ENCODE measurements at regions not wholly inside any gene's neighbourhood (a gene's known extent, or its start where the extent isn't known, plus 50 kb on each side); places are given as distances from the start of the nearest gene placed in this dataset.

GRCh38 chr2:150617351-150617978 is 130.0 kb upstream of the RND3 start:
- no peak overlapping the region for H3K27ac ChIP-seq (ENCODE audit: low read depth in 1 of 2, low read length in 1 of 2)
- no peaks in the 10 kb centered on the region for H3K4me1 ChIP-seq (ENCODE audit: control insufficient read depth in 2 of 2, insufficient read depth in 2 of 2, low read length in 2 of 2)
- H3K36me3 ChIP-seq (ENCODE audit: control insufficient read depth in 2 of 2, insufficient read depth in 2 of 2, low read length in 1 of 2), result no peaks in the 10 kb centered on the region
- WGBS, result 94% methylated on average over 6 of the region's 6 CpGs
- H3K27me3 ChIP-seq (ENCODE audit: control insufficient read depth in 2 of 2, insufficient read depth in 1 of 2, low read length in 1 of 2), result no peaks in the 10 kb centered on the region
- DNase-seq (ENCODE audit: low read depth in 6 of 9, low spot score in 9 of 9), result no peak
- H3K4me3 ChIP-seq (ENCODE audit: low read length in 2 of 2), result no peak overlapping the region
- H3K9me3 ChIP-seq (ENCODE audit: control insufficient read depth in 2 of 2, insufficient read depth in 1 of 2, low read length in 1 of 2), result no peaks in the 10 kb centered on the region

DNA sequence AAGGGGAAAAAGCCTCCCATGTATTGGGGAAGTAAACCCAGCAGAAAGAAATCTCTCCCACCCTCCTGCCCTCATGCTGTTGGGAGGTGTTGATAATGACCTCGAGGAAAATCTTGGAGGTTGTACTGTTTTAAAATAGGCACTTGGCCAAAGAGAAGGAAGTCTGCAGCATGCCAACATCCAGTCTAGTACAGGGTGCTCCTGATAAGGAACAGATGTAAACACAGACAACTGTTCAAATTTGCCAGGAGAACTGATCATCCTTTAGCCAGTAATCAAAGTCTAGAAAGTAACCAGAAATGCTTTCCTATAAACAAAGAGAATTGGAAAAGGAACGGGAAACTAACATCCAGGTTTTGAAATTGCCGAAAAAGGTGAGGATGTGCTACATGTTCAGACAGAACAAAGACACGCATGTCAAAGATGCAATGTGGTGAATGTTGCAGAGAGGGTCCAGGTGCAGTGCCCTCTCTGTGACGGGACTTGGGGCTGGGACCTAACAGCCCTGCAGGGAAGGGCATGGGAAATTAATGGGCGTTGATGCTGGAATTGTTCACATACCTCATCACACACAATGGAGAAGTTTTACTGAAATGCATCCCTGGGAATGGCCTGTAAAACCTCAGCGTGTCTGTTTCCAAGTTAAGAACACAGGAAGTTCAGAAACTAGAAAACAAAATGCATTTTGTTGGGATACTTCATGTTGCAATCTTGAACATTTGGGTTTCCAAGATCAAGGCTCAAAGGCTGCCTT is 125.7 kb upstream of the RND3 start:
- H3K27me3 ChIP-seq (ENCODE audit: control insufficient read depth in 2 of 2, insufficient read depth in 1 of 2, low read length in 1 of 2), result no peaks in the 10 kb centered on the region
- no peak overlapping the region for H3K27ac ChIP-seq (ENCODE audit: low read depth in 1 of 2, low read length in 1 of 2)
- no peaks in the 10 kb centered on the region for H3K36me3 ChIP-seq (ENCODE audit: control insufficient read depth in 2 of 2, insufficient read depth in 2 of 2, low read length in 1 of 2)
- no peaks in the 10 kb centered on the region for H3K4me1 ChIP-seq (ENCODE audit: control insufficient read depth in 2 of 2, insufficient read depth in 2 of 2, low read length in 2 of 2)
- 72% methylated on average over 7 of the region's 7 CpGs for WGBS
- DNase-seq (ENCODE audit: low read depth in 6 of 9, low spot score in 9 of 9), result no peak
- H3K9me3 ChIP-seq (ENCODE audit: control insufficient read depth in 2 of 2, insufficient read depth in 1 of 2, low read length in 1 of 2), result no peaks in the 10 kb centered on the region
- H3K4me3 ChIP-seq (ENCODE audit: low read length in 2 of 2), result no peak overlapping the region

- DNase-seq (ENCODE audit: low read depth in 6 of 9, low spot score in 9 of 9), result no peak
- 84% methylated on average over 6 of the region's 6 CpGs for WGBS
Measured at GRCh38 chr2:150610670-150611279, 123.3 kb upstream of the RND3 start.

GRCh38 chr2:150609831-150610582 is 122.5 kb upstream of the RND3 start:
- DNase-seq (ENCODE audit: low read depth in 6 of 9, low spot score in 9 of 9), result no peak
- Histone ChIP-seq H3K36me3 (ENCODE audit: control insufficient read depth in 2 of 2, insufficient read depth in 2 of 2, low read length in 1 of 2) (no peaks in the 10 kb centered on the region), H3K4me1 (ENCODE audit: control insufficient read depth in 2 of 2, insufficient read depth in 2 of 2, low read length in 2 of 2) (no peaks in the 10 kb centered on the region), H3K27me3 (ENCODE audit: control insufficient read depth in 2 of 2, insufficient read depth in 1 of 2, low read length in 1 of 2) (no peaks in the 10 kb centered on the region), H3K9me3 (ENCODE audit: control insufficient read depth in 2 of 2, insufficient read depth in 1 of 2, low read length in 1 of 2) (no peaks in the 10 kb centered on the region), H3K4me3 (ENCODE audit: low read length in 2 of 2) (no peak overlapping the region), H3K27ac (ENCODE audit: low read depth in 1 of 2, low read length in 1 of 2) (no peak overlapping the region)
- WGBS, result 90% methylated on average over 4 of the region's 4 CpGs

More at GRCh38 chr2:150610670-150611279, 123.3 kb upstream of the RND3 start:
- no peak overlapping the region for H3K4me3 ChIP-seq (ENCODE audit: low read length in 2 of 2)
- H3K27ac ChIP-seq (ENCODE audit: low read depth in 1 of 2, low read length in 1 of 2), result no peak overlapping the region
- H3K4me1 ChIP-seq (ENCODE audit: control insufficient read depth in 2 of 2, insufficient read depth in 2 of 2, low read length in 2 of 2), result no peaks in the 10 kb centered on the region
- H3K27me3 ChIP-seq (ENCODE audit: control insufficient read depth in 2 of 2, insufficient read depth in 1 of 2, low read length in 1 of 2), result no peaks in the 10 kb centered on the region
- no peaks in the 10 kb centered on the region for H3K9me3 ChIP-seq (ENCODE audit: control insufficient read depth in 2 of 2, insufficient read depth in 1 of 2, low read length in 1 of 2)
- no peaks in the 10 kb centered on the region for H3K36me3 ChIP-seq (ENCODE audit: control insufficient read depth in 2 of 2, insufficient read depth in 2 of 2, low read length in 1 of 2)

DNA sequence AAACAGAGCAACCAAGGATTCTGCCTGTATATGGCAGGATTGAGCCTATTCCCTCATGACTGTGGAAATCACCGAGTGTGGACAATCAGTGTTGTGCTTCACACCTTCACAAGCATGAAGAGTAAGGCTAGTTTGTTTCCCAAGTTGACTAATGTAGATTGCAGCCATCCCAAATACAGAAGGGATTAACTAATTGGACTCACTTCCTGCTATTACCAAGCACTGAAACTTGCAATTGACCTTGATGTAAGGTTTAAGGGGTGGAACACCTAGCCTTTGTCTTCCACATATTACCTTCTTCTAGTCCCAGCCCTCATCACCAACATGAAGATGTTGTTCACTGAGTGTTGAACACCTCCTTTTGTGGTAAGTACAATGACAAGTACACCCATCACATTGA is 120.9 kb upstream of the RND3 start:
- Histone ChIP-seq H3K27ac (ENCODE audit: low read depth in 1 of 2, low read length in 1 of 2) (no peak overlapping the region), H3K4me3 (ENCODE audit: low read length in 2 of 2) (no peak overlapping the region), H3K9me3 (ENCODE audit: control insufficient read depth in 2 of 2, insufficient read depth in 1 of 2, low read length in 1 of 2) (no peaks in the 10 kb centered on the region), H3K36me3 (ENCODE audit: control insufficient read depth in 2 of 2, insufficient read depth in 2 of 2, low read length in 1 of 2) (no peaks in the 10 kb centered on the region), H3K27me3 (ENCODE audit: control insufficient read depth in 2 of 2, insufficient read depth in 1 of 2, low read length in 1 of 2) (no peaks in the 10 kb centered on the region), H3K4me1 (ENCODE audit: control insufficient read depth in 2 of 2, insufficient read depth in 2 of 2, low read length in 2 of 2) (no peaks in the 10 kb centered on the region)
- DNase-seq (ENCODE audit: low read depth in 6 of 9, low spot score in 9 of 9), result no peak
- 94% methylated on average over 1 of the region's 1 CpG for WGBS

GRCh38 chr2:150607390-150607811 is 119.9 kb upstream of the RND3 start:
- no peaks in the 10 kb centered on the region for H3K27me3 ChIP-seq (ENCODE audit: control insufficient read depth in 2 of 2, insufficient read depth in 1 of 2, low read length in 1 of 2)
- H3K36me3 ChIP-seq (ENCODE audit: control insufficient read depth in 2 of 2, insufficient read depth in 2 of 2, low read length in 1 of 2), result no peaks in the 10 kb centered on the region
- H3K4me3 ChIP-seq (ENCODE audit: low read length in 2 of 2), result no peak overlapping the region
- DNase-seq (ENCODE audit: low read depth in 6 of 9, low spot score in 9 of 9), result no peak
- no peaks in the 10 kb centered on the region for H3K9me3 ChIP-seq (ENCODE audit: control insufficient read depth in 2 of 2, insufficient read depth in 1 of 2, low read length in 1 of 2)
- H3K4me1 ChIP-seq (ENCODE audit: control insufficient read depth in 2 of 2, insufficient read depth in 2 of 2, low read length in 2 of 2), result no peaks in the 10 kb centered on the region
- no peak overlapping the region for H3K27ac ChIP-seq (ENCODE audit: low read depth in 1 of 2, low read length in 1 of 2)

DNA sequence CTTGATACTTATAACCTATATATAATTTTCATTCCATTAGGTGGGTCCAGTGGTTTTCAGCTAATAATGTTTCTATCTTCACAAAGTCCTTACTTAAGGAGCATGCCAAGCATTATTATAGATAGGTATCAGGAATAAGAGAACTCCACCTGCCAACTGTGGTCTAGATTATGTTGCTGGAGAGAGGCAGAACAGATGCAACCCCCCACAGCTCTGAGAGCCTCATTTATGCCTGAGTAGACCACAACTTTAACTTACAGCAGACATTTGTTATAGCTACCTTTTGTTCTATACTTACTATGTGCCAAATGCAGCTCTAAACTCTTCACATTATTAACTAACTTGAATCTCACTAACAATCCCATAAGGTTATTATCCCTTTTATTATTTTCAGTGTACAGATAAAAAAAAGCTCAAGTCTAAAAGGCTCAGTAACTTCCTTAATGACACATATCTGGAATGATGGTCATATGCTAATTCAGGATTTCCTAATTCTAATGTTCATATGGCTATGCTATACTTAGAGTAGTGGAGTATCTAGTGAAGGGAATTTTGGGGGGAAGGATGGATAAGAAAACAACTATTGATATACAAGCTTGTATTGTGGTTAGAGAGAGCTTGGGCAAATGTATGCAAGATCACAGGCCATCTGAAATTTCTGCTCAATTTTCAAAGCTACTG is 119.1 kb upstream of the RND3 start:
- H3K27me3 ChIP-seq (ENCODE audit: control insufficient read depth in 2 of 2, insufficient read depth in 1 of 2, low read length in 1 of 2), result no peaks in the 10 kb centered on the region
- DNase-seq (ENCODE audit: low read depth in 6 of 9, low spot score in 9 of 9), result no peak
- H3K27ac ChIP-seq (ENCODE audit: low read depth in 1 of 2, low read length in 1 of 2), result no peak overlapping the region
- no peaks in the 10 kb centered on the region for H3K36me3 ChIP-seq (ENCODE audit: control insufficient read depth in 2 of 2, insufficient read depth in 2 of 2, low read length in 1 of 2)
- H3K4me3 ChIP-seq (ENCODE audit: low read length in 2 of 2), result no peak overlapping the region
- no peaks in the 10 kb centered on the region for H3K9me3 ChIP-seq (ENCODE audit: control insufficient read depth in 2 of 2, insufficient read depth in 1 of 2, low read length in 1 of 2)
- no peaks in the 10 kb centered on the region for H3K4me1 ChIP-seq (ENCODE audit: control insufficient read depth in 2 of 2, insufficient read depth in 2 of 2, low read length in 2 of 2)

GRCh38 chr2:150605664-150606063 is 118.2 kb upstream of the RND3 start:
- no peaks in the 10 kb centered on the region for H3K36me3 ChIP-seq (ENCODE audit: control insufficient read depth in 2 of 2, insufficient read depth in 2 of 2, low read length in 1 of 2)
- H3K4me1 ChIP-seq (ENCODE audit: control insufficient read depth in 2 of 2, insufficient read depth in 2 of 2, low read length in 2 of 2), result no peaks in the 10 kb centered on the region
- DNase-seq (ENCODE audit: low read depth in 6 of 9, low spot score in 9 of 9), result no peak
- H3K27ac ChIP-seq (ENCODE audit: low read depth in 1 of 2, low read length in 1 of 2), result no peak overlapping the region
- WGBS, result 97% methylated on average over 3 of the region's 3 CpGs
- no peak overlapping the region for H3K4me3 ChIP-seq (ENCODE audit: low read length in 2 of 2)
- no peaks in the 10 kb centered on the region for H3K9me3 ChIP-seq (ENCODE audit: control insufficient read depth in 2 of 2, insufficient read depth in 1 of 2, low read length in 1 of 2)
- no peaks in the 10 kb centered on the region for H3K27me3 ChIP-seq (ENCODE audit: control insufficient read depth in 2 of 2, insufficient read depth in 1 of 2, low read length in 1 of 2)

All from thymus (tissue), 11 donors.